ENCODE measurements at regions not wholly inside any gene's neighbourhood (a gene's known extent, or its start where the extent isn't known, plus 50 kb on each side); places are given as distances from the start of the nearest gene placed in this dataset.

GRCh38 chr7:82694022-82694421, 250.4 kb upstream of the CACNA2D1 start:
- CTCF ChIA-PET = no interaction called here
- no peak overlapping the region for H2BK120ac ChIP-seq (ENCODE audit: low read depth, low read length)
- H3K4me2 ChIP-seq (ENCODE audit: low read depth, low read length) = no peak overlapping the region
- no peak overlapping the region for H3K23ac ChIP-seq (ENCODE audit: low read depth, low read length)
- H3K9me3 ChIP-seq (ENCODE audit: control insufficient read depth, insufficient read depth, low read length) = no peaks in the 10 kb centered on the region
- dilution Hi-C loops (cut with HindIII; ENCODE audit: low sequenced_read_pairs, unreplicated experiment) = no loop called here
- no peak for DNase-seq
- no peak overlapping the region for H2BK20ac ChIP-seq (ENCODE audit: low read depth, low read length)
- ATAC-seq (ENCODE audit: low read depth) = no peak
- H3K56ac ChIP-seq (ENCODE audit: extremely low read depth, insufficient read depth, low read length) = no peak overlapping the region
- in situ Hi-C loops (cut with MboI; ENCODE audit: low sequenced_read_pairs) = no loop called here
- TF ChIP-seq, protein P1, sequence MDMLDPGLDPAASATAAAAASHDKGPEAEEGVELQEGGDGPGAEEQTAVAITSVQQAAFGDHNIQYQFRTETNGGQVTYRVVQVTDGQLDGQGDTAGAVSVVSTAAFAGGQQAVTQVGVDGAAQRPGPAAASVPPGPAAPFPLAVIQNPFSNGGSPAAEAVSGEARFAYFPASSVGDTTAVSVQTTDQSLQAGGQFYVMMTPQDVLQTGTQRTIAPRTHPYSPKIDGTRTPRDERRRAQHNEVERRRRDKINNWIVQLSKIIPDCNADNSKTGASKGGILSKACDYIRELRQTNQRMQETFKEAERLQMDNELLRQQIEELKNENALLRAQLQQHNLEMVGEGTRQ (IDR thresholded peaks at IDR 0.05; ENCODE audit: low read depth, low read length) = no peak
- TF ChIP-seq POLR2A (IDR thresholded peaks at IDR 0.05; ENCODE audit: low read depth, low read length) (no peak), CEBPB (IDR thresholded peaks at IDR 0.05; ENCODE audit: low read depth, low read length) (no peak), RCOR1 (IDR thresholded peaks at IDR 0.05; ENCODE audit: insufficient replicate concordance, low read length) (no peak), FOS (IDR thresholded peaks at IDR 0.05; ENCODE audit: low read depth, low read length) (no peak), SMC3 (IDR thresholded peaks at IDR 0.05; ENCODE audit: low read depth, low read length) (no peak), NFE2L2 (IDR thresholded peaks at IDR 0.05; ENCODE audit: low read depth, low read length) (no peak)
- TF ChIP-seq, protein P2, sequence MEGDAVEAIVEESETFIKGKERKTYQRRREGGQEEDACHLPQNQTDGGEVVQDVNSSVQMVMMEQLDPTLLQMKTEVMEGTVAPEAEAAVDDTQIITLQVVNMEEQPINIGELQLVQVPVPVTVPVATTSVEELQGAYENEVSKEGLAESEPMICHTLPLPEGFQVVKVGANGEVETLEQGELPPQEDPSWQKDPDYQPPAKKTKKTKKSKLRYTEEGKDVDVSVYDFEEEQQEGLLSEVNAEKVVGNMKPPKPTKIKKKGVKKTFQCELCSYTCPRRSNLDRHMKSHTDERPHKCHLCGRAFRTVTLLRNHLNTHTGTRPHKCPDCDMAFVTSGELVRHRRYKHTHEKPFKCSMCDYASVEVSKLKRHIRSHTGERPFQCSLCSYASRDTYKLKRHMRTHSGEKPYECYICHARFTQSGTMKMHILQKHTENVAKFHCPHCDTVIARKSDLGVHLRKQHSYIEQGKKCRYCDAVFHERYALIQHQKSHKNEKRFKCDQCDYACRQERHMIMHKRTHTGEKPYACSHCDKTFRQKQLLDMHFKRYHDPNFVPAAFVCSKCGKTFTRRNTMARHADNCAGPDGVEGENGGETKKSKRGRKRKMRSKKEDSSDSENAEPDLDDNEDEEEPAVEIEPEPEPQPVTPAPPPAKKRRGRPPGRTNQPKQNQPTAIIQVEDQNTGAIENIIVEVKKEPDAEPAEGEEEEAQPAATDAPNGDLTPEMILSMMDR (conservative IDR thresholded peaks at IDR 0.05; ENCODE audit: low read depth, low read length) = no peak
- TF ChIP-seq, protein P3, sequence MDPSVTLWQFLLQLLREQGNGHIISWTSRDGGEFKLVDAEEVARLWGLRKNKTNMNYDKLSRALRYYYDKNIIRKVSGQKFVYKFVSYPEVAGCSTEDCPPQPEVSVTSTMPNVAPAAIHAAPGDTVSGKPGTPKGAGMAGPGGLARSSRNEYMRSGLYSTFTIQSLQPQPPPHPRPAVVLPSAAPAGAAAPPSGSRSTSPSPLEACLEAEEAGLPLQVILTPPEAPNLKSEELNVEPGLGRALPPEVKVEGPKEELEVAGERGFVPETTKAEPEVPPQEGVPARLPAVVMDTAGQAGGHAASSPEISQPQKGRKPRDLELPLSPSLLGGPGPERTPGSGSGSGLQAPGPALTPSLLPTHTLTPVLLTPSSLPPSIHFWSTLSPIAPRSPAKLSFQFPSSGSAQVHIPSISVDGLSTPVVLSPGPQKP (IDR thresholded peaks at IDR 0.05; ENCODE audit: borderline replicate concordance, low read depth, low read length) = no peak
- no peak overlapping the region for H3K27ac ChIP-seq (ENCODE audit: insufficient read depth, low read length)
- H3K14ac ChIP-seq (replicated peaks; ENCODE audit: low read depth, low read length) = no peak overlapping the region
- H3K9me1 ChIP-seq (ENCODE audit: insufficient read depth, low read length) = no peaks in the 10 kb centered on the region
- H3K9ac ChIP-seq (ENCODE audit: low read depth, low read length) = no peak overlapping the region
- intact Hi-C loops (cut with micrococcal nuclease) = no loop called here
- H2BK15ac ChIP-seq (ENCODE audit: low read depth, low read length) = no peak overlapping the region
- H3K79me1 ChIP-seq (ENCODE audit: low read depth in 1 of 2, low read length in 2 of 2) = no peaks in the 10 kb centered on the region
- no peak overlapping the region for H3K4ac ChIP-seq (ENCODE audit: low read depth, low read length)
- H4K5ac ChIP-seq (ENCODE audit: low read depth, low read length) = no peak overlapping the region
- WGBS, 2 experiments (ENCODE audit: extremely low coverage in 2 of 2, insufficient read length in 1 of 2) = no CpG with 5 or more reads among the region's 5 CpGs
- H4K91ac ChIP-seq (ENCODE audit: insufficient read depth, low read depth, low read length) = no peak overlapping the region
- H3K36me3 ChIP-seq (ENCODE audit: control insufficient read depth, insufficient read depth, low read length) = no peaks in the 10 kb centered on the region
- H2AFZ ChIP-seq (replicated peaks; ENCODE audit: low read length, poor library complexity) = no peak overlapping the region
- POLR2A ChIA-PET (ENCODE audit: unreplicated experiment) = no interaction called here
- H3K4me3 ChIP-seq (ENCODE audit: insufficient read depth, low read depth, low read length) = no peak overlapping the region
- H4K20me1 ChIP-seq (ENCODE audit: insufficient read depth, low read length) = no peaks in the 10 kb centered on the region
- H4K8ac ChIP-seq (ENCODE audit: low read depth in 2 of 2, low read length in 2 of 2) = no peak overlapping the region
- BruUV-seq (replicated peaks) = no TSS peak
- H2AK9ac ChIP-seq (replicated peaks; ENCODE audit: low read depth, low read length, poor library complexity) = no peak overlapping the region
- H3K27me3 ChIP-seq (ENCODE audit: control insufficient read depth, insufficient read depth, low read length) = no peaks in the 10 kb centered on the region; the same call in 1 of the 2 replicates
- no peak overlapping the region for H2BK5ac ChIP-seq (ENCODE audit: low read depth, low read length, poor library complexity, severe bottlenecking)
- peaks cover 2% of the 10 kb centered on the region; the same call in 1 of the 2 replicates for H3K4me1 ChIP-seq (ENCODE audit: control insufficient read depth, insufficient read depth, low read length)
- H2AK5ac ChIP-seq (ENCODE audit: low read depth, low read length) = no peak overlapping the region
- H3K18ac ChIP-seq (ENCODE audit: low read depth, low read length) = no peak overlapping the region
